ENCODE measurements at regions not wholly inside any gene's neighbourhood (a gene's known extent, or its start where the extent isn't known, plus 50 kb on each side); places are given as distances from the start of the nearest gene placed in this dataset.

GRCh38 chr3:182050932-182051331 lies 339.2 kb downstream of the SOX2 start:
- no peak for DNase-seq (ENCODE audit: insufficient read length, low spot score, missing footprints)
- Histone ChIP-seq H3K9me3 (ENCODE audit: low read depth, low read length) (peaks cover 2% of the 10 kb centered on the region), H3K36me3 (ENCODE audit: insufficient read depth, low read length) (no peaks in the 10 kb centered on the region), H3K4me2 (ENCODE audit: insufficient read depth, low read length) (no peak overlapping the region), H3K27me3 (ENCODE audit: insufficient read depth, low read length) (no peaks in the 10 kb centered on the region), H2AFZ (ENCODE audit: low read length) (no peak overlapping the region), H3K79me2 (ENCODE audit: insufficient read depth, low read length) (no peaks in the 10 kb centered on the region), H3K4me3 (ENCODE audit: insufficient read depth, low read length) (no peak overlapping the region), H4K20me1 (ENCODE audit: insufficient read depth, low read length) (no peaks in the 10 kb centered on the region), H3K4me1 (ENCODE audit: insufficient read depth, low read length) (no peaks in the 10 kb centered on the region), H3K27ac (ENCODE audit: low read depth, low read length) (no peak overlapping the region)
- TF ChIP-seq CTCF (IDR thresholded peaks at IDR 0.05; ENCODE audit: extremely low read depth, low read depth, low read length): no peak

GRCh38 chr3:182052332-182052731 lies 340.6 kb downstream of the SOX2 start:
- Histone ChIP-seq H3K79me2 (ENCODE audit: insufficient read depth, low read length) (no peaks in the 10 kb centered on the region), H3K4me2 (ENCODE audit: insufficient read depth, low read length) (no peak overlapping the region), H3K36me3 (ENCODE audit: insufficient read depth, low read length) (no peaks in the 10 kb centered on the region), H3K9me3 (ENCODE audit: low read depth, low read length) (peaks cover 2% of the 10 kb centered on the region), H3K4me3 (ENCODE audit: insufficient read depth, low read length) (no peak overlapping the region), H3K27me3 (ENCODE audit: insufficient read depth, low read length) (no peaks in the 10 kb centered on the region), H3K4me1 (ENCODE audit: insufficient read depth, low read length) (no peaks in the 10 kb centered on the region), H4K20me1 (ENCODE audit: insufficient read depth, low read length) (no peaks in the 10 kb centered on the region), H2AFZ (ENCODE audit: low read length) (no peak overlapping the region), H3K27ac (ENCODE audit: low read depth, low read length) (no peak overlapping the region)
- no peak for DNase-seq (ENCODE audit: insufficient read length, low spot score, missing footprints)
- TF ChIP-seq CTCF (IDR thresholded peaks at IDR 0.05; ENCODE audit: extremely low read depth, low read depth, low read length): no peak

GRCh38 chr3:182052757-182053156 lies 341.0 kb downstream of the SOX2 start:
- no peak for DNase-seq (ENCODE audit: insufficient read length, low spot score, missing footprints)
- no peaks in the 10 kb centered on the region for H3K4me1 ChIP-seq (ENCODE audit: insufficient read depth, low read length)
- no peaks in the 10 kb centered on the region for H3K79me2 ChIP-seq (ENCODE audit: insufficient read depth, low read length)
- no peaks in the 10 kb centered on the region for H3K36me3 ChIP-seq (ENCODE audit: insufficient read depth, low read length)
- peaks cover 2% of the 10 kb centered on the region for H3K9me3 ChIP-seq (ENCODE audit: low read depth, low read length)
- no peaks in the 10 kb centered on the region for H3K27me3 ChIP-seq (ENCODE audit: insufficient read depth, low read length)
- no peak overlapping the region for H2AFZ ChIP-seq (ENCODE audit: low read length)
- H4K20me1 ChIP-seq (ENCODE audit: insufficient read depth, low read length): no peaks in the 10 kb centered on the region
- no peak overlapping the region for H3K4me3 ChIP-seq (ENCODE audit: insufficient read depth, low read length)
- H3K4me2 ChIP-seq (ENCODE audit: insufficient read depth, low read length): no peak overlapping the region
- TF ChIP-seq CTCF (IDR thresholded peaks at IDR 0.05; ENCODE audit: extremely low read depth, low read depth, low read length): no peak
- no peak overlapping the region for H3K27ac ChIP-seq (ENCODE audit: low read depth, low read length)

GRCh38 chr3:182058488-182058887 lies 346.8 kb downstream of the SOX2 start:
- H3K27me3 ChIP-seq (ENCODE audit: insufficient read depth, low read length): no peaks in the 10 kb centered on the region
- no peaks in the 10 kb centered on the region for H4K20me1 ChIP-seq (ENCODE audit: insufficient read depth, low read length)
- no peak overlapping the region for H3K4me2 ChIP-seq (ENCODE audit: insufficient read depth, low read length)
- no peak overlapping the region for H3K4me3 ChIP-seq (ENCODE audit: insufficient read depth, low read length)
- no peak for TF ChIP-seq CTCF (IDR thresholded peaks at IDR 0.05; ENCODE audit: extremely low read depth, low read depth, low read length)
- no peaks in the 10 kb centered on the region for H3K36me3 ChIP-seq (ENCODE audit: insufficient read depth, low read length)
- no peak overlapping the region for H2AFZ ChIP-seq (ENCODE audit: low read length)
- DNase-seq (ENCODE audit: insufficient read length, low spot score, missing footprints): no peak
- no peaks in the 10 kb centered on the region for H3K4me1 ChIP-seq (ENCODE audit: insufficient read depth, low read length)
- no peak overlapping the region for H3K27ac ChIP-seq (ENCODE audit: low read depth, low read length)
- no peaks in the 10 kb centered on the region for H3K9me3 ChIP-seq (ENCODE audit: low read depth, low read length)
- H3K79me2 ChIP-seq (ENCODE audit: insufficient read depth, low read length): no peaks in the 10 kb centered on the region
